HG03571 (cell line): ENCODE measurements at regions not wholly inside any gene's neighbourhood (a gene's known extent, or its start where the extent isn't known, plus 50 kb on each side); places are given as distances from the start of the nearest gene placed in this dataset.

Source experiments
- ATAC-seq: cut with Tn5 transposase; IDR thresholded peaks from one replicate; pipeline ENCODE4 v1.9.1; 2021; ENCODE audit not compliant: unreplicated experiment

GRCh38 chr12:61362037-61362436 is 898.2 kb upstream of the USP15 start:
- no peak for ATAC-seq

- no peak for ATAC-seq
Measured at GRCh38 chr12:61365001-61365400, 895.2 kb upstream of the USP15 start.

GRCh38 chr12:61367281-61367785 is 892.9 kb upstream of the USP15 start:
- ATAC-seq, result no peak

- no peak for ATAC-seq
Measured at GRCh38 chr12:61369241-61369910, 890.8 kb upstream of the USP15 start.

DNA sequence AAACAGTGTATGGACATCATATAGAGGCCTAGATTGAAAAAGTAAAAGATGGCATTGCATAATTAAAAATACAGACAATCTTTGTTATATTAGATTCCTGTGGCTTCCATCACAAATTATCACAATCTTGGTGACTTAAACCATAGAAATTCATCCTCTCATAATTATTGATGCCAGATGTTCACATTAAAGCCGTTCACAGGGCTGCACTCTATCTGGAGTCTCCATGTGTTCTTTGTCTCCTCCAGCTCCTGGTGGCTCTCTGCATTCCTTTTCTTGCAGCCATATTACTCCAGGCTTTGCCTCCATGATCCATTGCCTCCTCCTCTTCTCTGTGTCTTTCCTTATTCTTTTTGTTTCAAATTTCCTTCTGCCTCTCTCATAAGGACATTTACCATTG is 875.7 kb upstream of the USP15 start:
- ATAC-seq, result no peak

GRCh38 chr12:61385771-61386170 is 874.4 kb upstream of the USP15 start:
- no peak for ATAC-seq

DNA sequence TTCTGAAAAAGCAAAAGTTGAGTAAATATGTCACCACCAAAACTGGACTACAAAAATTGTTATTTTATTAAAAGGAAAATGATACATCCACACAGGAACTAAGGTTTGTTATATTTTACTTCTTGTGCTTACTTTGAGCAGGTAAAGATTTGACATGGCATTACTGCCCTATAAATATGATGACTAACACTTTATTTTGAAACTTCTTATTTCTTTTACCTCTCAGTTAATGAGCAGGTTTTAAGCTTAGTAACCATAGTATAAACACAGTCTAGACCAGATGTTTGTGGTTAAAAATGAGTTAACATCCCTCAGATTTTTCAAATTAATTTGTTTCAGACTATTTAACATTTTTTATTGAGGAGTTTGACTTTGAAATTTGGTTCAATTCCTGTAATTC is 862.5 kb upstream of the USP15 start:
- ATAC-seq, result no peak

DNA sequence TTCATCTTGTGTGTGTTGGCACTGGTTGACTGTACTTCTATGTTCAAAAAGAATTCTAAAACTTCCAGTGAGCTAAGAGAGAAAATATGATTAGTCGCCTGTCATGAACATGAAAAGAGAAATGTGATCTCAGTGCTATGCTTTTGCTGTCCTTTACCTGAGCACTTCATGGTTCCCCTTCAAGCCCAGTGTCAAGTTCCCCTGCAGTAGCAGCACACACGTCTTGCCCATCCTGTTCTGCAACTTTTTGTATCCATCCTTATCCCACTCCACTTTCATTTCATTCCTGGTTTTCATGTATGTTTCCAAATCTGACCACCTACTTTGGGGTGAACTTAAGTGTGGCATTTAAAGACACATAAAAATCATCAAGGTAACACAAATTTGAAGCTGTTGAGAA is 848.0 kb upstream of the USP15 start:
- no peak for ATAC-seq

DNA sequence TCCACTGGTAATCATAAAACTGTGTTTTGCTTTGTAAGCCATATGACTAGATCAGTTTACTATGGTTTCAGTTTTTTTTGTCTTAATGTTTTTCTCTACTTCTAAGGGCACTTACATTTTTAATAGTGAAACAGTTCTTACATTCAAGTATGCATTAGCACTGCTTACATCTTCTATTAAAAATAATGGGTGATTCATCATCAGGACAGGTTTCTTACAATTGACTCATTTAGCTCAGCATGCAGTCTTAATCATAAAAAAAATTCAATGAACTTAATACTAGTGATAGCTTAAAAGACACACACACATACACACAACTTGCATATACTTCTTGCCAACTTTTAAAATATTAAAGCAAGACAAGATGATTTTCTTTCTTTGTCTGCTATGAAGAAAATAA is 845.7 kb upstream of the USP15 start:
- no peak for ATAC-seq

DNA sequence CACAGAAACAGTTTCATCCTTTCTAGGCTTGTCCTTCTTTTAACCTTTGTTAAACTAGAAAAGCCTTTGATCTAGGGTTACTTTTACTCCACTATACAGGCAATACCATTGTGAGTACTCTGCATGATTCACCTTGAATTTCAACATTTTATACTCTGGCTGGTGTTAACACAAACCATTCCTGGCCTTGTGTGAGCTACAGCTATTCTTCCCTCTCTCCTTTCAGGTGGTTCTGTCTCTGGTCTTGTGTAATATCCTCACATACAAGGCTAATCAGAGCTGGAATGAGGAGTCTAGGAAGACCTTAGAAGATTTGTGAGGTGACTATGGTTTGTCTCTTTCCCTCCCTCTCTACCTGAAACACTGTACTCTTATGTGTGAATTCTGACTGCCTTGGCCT is 837.4 kb upstream of the USP15 start:
- ATAC-seq, result no peak

DNA sequence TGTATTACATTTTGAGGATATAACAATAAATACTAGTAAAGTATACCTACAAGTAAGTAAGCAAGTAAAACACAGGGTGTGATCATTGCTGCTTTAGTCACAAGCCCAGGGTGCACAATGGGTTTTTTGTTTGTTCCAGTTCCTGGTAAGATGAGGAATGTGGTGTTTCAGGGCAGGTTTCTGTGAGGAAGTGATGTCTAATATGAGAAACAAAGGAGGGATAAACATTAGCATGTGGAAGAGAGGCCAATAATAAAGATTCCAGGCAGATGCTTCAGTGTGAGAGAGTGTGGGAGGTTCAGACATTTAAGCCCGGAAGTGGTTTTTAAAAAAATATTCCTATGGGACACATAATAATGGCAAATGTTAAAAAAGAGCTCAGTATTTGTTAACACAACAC is 808.1 kb upstream of the USP15 start:
- no peak for ATAC-seq

DNA sequence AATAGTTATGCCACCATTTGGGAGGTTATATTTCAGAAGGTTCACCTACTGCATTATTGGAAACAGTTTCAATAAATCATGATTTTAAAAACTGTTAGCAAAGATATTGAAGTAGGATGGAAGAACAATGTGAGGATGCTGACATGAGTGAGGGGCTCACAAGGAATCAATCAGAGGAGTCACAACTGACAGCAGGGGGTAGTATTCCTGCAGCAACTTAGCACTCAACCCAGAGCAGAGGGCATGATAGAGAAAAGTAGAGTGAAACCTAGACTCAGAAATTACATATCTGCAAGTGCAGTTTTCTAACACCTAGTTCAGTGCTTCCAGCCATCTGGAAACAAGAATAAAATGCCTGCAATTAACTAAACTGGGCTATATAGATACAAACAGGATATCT is 772.5 kb upstream of the USP15 start:
- ATAC-seq, result no peak

- ATAC-seq, result no peak
Measured at GRCh38 chr12:61490526-61491498, 769.4 kb upstream of the USP15 start.

DNA sequence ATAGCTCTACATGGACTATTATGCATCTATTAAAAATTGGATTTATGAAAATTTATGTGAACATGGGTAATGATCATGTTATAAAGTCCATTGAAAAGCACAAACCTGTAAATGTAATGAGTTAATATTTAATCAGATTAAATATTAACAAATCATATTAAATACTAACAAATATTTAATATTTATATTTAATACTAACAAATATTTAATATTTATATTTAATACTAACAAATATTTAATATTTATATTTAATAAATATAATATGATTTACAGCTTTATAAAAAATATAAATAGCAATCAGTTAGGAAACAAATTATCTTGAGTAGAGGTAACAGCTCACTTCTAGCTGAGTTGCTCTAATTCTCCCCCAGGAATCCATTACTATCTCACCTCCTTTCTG is 758.0 kb upstream of the USP15 start:
- no peak for ATAC-seq

DNA sequence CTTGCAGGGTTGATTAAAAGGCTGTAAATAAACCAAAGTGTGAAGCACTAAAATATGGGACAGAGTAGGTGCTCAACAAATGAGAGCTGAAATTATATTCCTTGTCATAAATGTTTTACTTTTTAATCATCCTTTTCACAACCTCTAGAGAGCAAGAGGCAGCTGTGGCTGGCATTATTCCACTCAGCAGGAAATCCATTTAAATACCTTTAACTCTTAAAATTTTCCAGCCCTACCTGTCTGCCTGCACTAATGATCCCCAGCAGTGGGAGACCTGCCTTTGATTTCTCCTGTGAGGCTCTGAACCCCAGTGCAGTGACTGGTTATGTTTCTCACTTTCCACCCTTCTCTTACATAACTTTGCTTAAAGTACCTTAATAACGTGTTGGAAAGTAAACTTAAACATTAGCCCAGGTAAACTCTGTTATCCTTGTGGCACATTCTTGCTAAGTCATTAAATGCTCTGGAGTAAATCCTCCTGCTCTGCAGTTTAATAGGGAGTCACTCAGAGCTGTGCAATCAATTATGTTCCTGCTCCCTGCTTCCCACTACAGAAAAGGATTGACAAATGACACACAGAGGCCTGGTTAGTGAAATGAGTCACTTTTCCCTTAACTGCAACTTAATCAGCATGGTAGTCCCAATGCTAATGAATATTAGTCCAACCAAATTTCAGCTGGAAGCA is 755.7 kb upstream of the USP15 start:
- ATAC-seq, result no peak

DNA sequence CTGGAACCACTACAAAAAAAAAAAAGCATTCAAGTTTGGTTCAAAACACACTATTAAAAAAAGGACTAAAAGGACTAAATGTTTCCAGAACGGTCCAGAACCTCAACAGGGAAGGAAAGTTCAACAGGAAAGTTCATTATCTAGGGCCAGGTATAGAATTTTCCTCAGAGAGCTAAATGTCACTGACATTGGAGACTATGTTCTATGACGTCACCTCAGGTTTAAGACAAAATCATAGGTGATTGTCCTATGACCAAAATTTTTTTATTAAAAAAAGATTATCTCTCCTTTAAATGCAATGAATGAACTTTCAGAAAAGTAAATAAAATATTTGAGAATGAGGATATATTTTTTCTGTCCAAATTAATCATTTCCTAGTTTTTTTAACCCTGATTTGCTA is 746.7 kb upstream of the USP15 start:
- ATAC-seq, result no peak

GRCh38 chr12:61514016-61514415 is 746.2 kb upstream of the USP15 start:
- no peak for ATAC-seq

DNA sequence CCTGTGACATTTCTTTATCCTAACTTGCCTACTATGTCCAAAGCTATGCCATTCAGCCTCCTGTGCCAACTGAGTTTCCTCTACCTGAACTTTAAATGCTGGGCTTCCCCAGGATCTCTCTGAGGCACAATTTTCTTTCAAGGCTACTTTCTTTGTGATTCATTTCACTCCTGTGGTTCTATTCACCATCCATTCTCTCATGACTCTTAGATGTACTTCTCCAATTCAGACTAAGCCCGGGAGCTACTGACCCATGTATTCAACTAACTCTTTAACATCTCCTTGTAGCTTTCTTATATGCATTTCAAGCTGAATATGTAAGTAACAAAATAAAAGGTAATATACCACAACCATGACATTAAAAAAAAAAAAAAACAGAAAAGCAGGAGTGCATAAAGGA is 738.9 kb upstream of the USP15 start:
- no peak for ATAC-seq

GRCh38 chr12:61523276-61523992 is 736.8 kb upstream of the USP15 start:
- no peak for ATAC-seq

- ATAC-seq, result no peak
Measured at GRCh38 chr12:61524851-61525250, 735.4 kb upstream of the USP15 start.

GRCh38 chr12:61525331-61525730 is 734.9 kb upstream of the USP15 start:
- no peak for ATAC-seq
